Gastrocnemius medialis (tissue), 4 donors: ENCODE measurements at regions not wholly inside any gene's neighbourhood (a gene's known extent, or its start where the extent isn't known, plus 50 kb on each side); places are given as distances from the start of the nearest gene placed in this dataset.
"Not testable (repeated sequence)": the region's sequence is repeated elsewhere in the genome, so short reads cannot be mapped to it uniquely, and the experiment has no call there.

ENCODE experiments used
- ATAC-seq, 2 donors: fragments of 150-250 bp; one replicate each; pipeline ENCODE4 v1.9.1; 2016
- DNase-seq, 2 donors: peaks; one replicate each; pipeline ENCODE4 v3.0.0-alpha.2; 2019
- H3K27ac ChIP-seq, 4 donors: fragments of 200-600 bp; sonication (generic); 1 replicate in 1 of 4; 2 replicates in 3 of 4; pipeline ENCODE4 v1.5.1; 2016 to 2018; ENCODE audit warnings: mild to moderate bottlenecking in 2 of 4, moderate library complexity in 1 of 4
- H3K27me3 ChIP-seq, 3 donors: fragments of 200-600 bp; sonication (generic) in 2 of 3; 1 replicate in 1 of 3; 2 replicates in 2 of 3; pipeline versions ENCODE4 v1.5.1 to v1.6.0; 2016 to 2019; ENCODE audit warnings: mild to moderate bottlenecking in 1 of 3, moderate library complexity in 1 of 3
- H3K36me3 ChIP-seq, 2 donors: fragments of 200-600 bp; sonication (generic) in 1 of 2; one replicate each; pipeline ENCODE4 v1.5.1; 2017 to 2018
- H3K4me1 ChIP-seq, 2 donors: fragments of 200-600 bp; sonication (generic) in 1 of 2; one replicate each; pipeline ENCODE4 v1.5.1; 2016 to 2017; ENCODE audit warnings: mild to moderate bottlenecking in 2 of 2
- H3K4me3 ChIP-seq, 4 donors: fragments of 200-600 bp; sonication (generic) in 3 of 4; 1 replicate in 1 of 4; 2 replicates in 3 of 4; pipeline ENCODE4 v1.5.1; 2016 to 2019; ENCODE audit warnings: mild to moderate bottlenecking in 2 of 4
- H3K9me3 ChIP-seq, 3 donors: fragments of 200-600 bp; sonication (generic) in 2 of 3; 1 replicate in 1 of 3; 2 replicates in 2 of 3; pipeline ENCODE4 v1.5.1; 2016 to 2019
- CTCF ChIP-seq, 5 experiments: fragments of 450-650 bp in 3 of 5; fragments of 200-600 bp in 2 of 5; sonication (generic) in 2 of 5; IDR thresholded peaks in 4 of 5; conservative IDR thresholded peaks in 1 of 5; 1 replicate in 4 of 5; 2 replicates in 1 of 5; pipeline ENCODE4 v1.5.1; 2016 to 2019; ENCODE audit warnings: antibody characterized with exemption in 5 of 5, mild to moderate bottlenecking in 3 of 5, moderate library complexity in 3 of 5
- POLR2A ChIP-seq, 2 donors: fragments of 450-650 bp; IDR thresholded peaks; one replicate each; pipeline ENCODE4 v1.6.1; 2017; ENCODE audit warnings: antibody characterized with exemption in 2 of 2, mild to moderate bottlenecking in 2 of 2, moderate library complexity in 2 of 2
- in situ Hi-C, 4 donors: fragments of 200-750 bp; cut with MboI; loops; one replicate each; pipeline versions ENCODE4 v1.15.0 to v1.8.0; 2017; ENCODE audit warnings: low sequenced_read_pairs in 4 of 4
- intact Hi-C: fragments of 100-400 bp; cut with DNase I; formaldehyde crosslinking; loops from one replicate; pipeline ENCODE4 v1.15.1; 2023; ENCODE audit warnings: low total_unique reads

DNA sequence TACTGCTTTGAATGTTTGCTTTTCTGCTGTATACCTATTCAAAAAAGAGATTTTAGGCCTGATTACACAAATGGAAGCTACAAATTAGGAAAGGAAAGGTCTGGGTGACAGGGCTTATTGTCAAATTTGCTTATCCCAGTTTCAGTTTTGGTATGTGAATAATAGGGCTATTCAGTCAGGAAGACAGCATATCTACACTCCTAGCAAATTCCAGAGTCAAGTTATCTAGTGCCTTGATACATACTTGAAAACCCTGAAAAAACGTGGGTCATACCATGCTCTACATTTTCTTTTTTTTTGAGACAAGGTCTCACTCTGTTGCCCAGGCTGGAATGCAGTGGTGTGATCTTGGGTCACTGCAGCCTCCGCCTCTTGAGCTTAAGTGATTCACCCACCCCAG is 59.2 kb upstream of the CCDC180 start:
- H3K4me3 ChIP-seq, H3K9me3 ChIP-seq, H3K36me3 ChIP-seq, DNase-seq, H3K4me1 ChIP-seq, H3K27ac ChIP-seq, H3K27me3 ChIP-seq, ATAC-seq, intact Hi-C loops: not testable (repeated sequence)
- in situ Hi-C loops, result loop anchor here in 1 of 4 donors (25.0 kb wide), 1 partner anchor 386 kb away; the partner anchor contains the start of gene ZNF782

DNA sequence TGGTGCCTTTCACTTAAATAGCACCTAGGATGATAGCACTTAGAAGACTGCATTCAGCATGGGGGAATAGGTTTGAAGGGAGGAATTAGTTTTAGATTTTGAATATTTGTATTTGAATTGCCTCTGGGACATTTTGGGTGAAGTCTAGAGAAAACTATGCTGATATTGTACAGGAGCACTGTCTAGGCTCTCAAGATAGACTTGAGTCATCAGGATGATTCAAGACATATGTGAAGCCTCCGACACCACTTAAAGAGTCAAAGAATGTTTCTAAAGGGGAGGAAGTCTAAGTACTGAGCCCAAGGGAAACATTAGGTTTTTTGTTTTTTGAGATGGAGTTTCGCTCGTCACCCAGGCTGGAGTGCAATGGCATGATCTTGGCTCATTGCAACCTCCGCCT is 63.9 kb upstream of the CCDC180 start:
- in situ Hi-C loops (loop anchor here in 1 of 4 donors (25.0 kb wide), 1 partner anchor 381 kb away; the partner anchor contains the start of gene ZNF782), intact Hi-C loops (no loop called here)
- no peak for ATAC-seq

GRCh38 chr9:97241430-97241829 is 66.0 kb upstream of the CCDC180 start:
- H3K27me3 ChIP-seq, H3K36me3 ChIP-seq, H3K27ac ChIP-seq, ATAC-seq, H3K9me3 ChIP-seq, H3K4me3 ChIP-seq, DNase-seq, H3K4me1 ChIP-seq, intact Hi-C loops: not testable (repeated sequence)
- in situ Hi-C loops, result loop anchor here in 1 of 4 donors (25.0 kb wide), 1 partner anchor 379 kb away; the partner anchor contains the start of gene ZNF782

More for the DNA sequence above, 63.9 kb upstream of the CCDC180 start:
- Histone ChIP-seq H3K4me1 (peaks cover 7 to 10% of the 10 kb centered on the region in 2 donors), H3K4me3 (no peak overlapping the region), H3K27me3 (no peaks in the 10 kb centered on the region), H3K9me3 (no peaks in the 10 kb centered on the region), H3K27ac (no peak overlapping the region), H3K36me3 (no peaks in the 10 kb centered on the region)
- DNase-seq, result no peak
- TF ChIP-seq POLR2A (IDR thresholded peaks at IDR 0.05) (no peak), CTCF (IDR thresholded peaks at IDR 0.05 in 4 of 5, conservative IDR thresholded peaks at IDR 0.05 in 1 of 5) (no peak)

- H3K27ac ChIP-seq, result peak overlapping the region; percentile 57 to 80 (median 70)
- H3K27me3 ChIP-seq, result no peaks in the 10 kb centered on the region
- H3K4me1 ChIP-seq, result peaks cover 7 to 10% of the 10 kb centered on the region in 2 donors
- in situ Hi-C loops (loop anchor here in 1 of 4 donors (25.0 kb wide), 1 partner anchor 376 kb away; the partner anchor contains the start of gene ZNF782), intact Hi-C loops (no loop called here)
- peak overlapping the region; percentile 71 to 79 (median 76) for H3K4me3 ChIP-seq
- DNase-seq (peak; percentile 57 to 67), ATAC-seq (peak; percentile 90 to 93)
- no peaks in the 10 kb centered on the region for H3K36me3 ChIP-seq
- no peaks in the 10 kb centered on the region for H3K9me3 ChIP-seq
- TF ChIP-seq POLR2A (IDR thresholded peaks at IDR 0.05), result no peak
- TF ChIP-seq CTCF (IDR thresholded peaks at IDR 0.05 in 4 of 5, conservative IDR thresholded peaks at IDR 0.05 in 1 of 5), result no peak
Measured at GRCh38 chr9:97237951-97238889, 69.2 kb upstream of the CCDC180 start.

DNA sequence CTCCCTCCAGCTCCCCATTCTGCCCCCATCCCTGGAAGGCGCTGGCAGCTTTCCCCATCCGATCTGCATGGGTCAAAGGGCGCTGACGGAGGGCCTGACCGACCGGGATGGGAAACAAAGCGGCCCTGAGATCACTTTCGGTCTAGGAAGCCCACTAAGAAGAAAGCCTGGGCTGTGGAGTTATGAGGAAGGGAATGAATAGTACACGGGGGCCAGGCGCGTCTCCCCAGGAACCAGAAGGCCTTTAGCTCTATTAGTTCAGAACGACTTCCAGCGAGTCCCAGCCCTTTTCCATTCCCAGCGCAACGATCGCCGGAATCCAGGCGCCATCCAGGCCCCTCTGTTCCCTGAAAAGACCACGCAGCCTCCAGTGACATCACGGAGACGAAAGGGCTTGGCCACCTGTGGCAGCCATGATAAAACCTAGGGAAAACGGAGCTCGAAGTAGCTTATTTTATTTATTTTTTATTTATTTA is 70.1 kb upstream of the CCDC180 start:
- Histone ChIP-seq H3K27me3 (no peaks in the 10 kb centered on the region), H3K4me3 (peak overlapping the region in 3 of 4 donors; percentile 73 to 79 (median 79)), H3K9me3 (no peaks in the 10 kb centered on the region), H3K36me3 (no peaks in the 10 kb centered on the region), H3K27ac (no peak overlapping the region), H3K4me1 (peaks cover 7 to 10% of the 10 kb centered on the region in 2 donors)
- no peak for DNase-seq
- ATAC-seq, result no peak
- TF ChIP-seq POLR2A (IDR thresholded peaks at IDR 0.05), result no peak
- TF ChIP-seq CTCF (IDR thresholded peaks at IDR 0.05 in 4 of 5, conservative IDR thresholded peaks at IDR 0.05 in 1 of 5), result no peak
- intact Hi-C loops (no loop called here), in situ Hi-C loops (loop anchor here in 1 of 4 donors (25.0 kb wide), 1 partner anchor 375 kb away; the partner anchor contains the start of gene ZNF782)

GRCh38 chr9:97233009-97233400 is 74.5 kb upstream of the CCDC180 start:
- H3K4me3 ChIP-seq, ATAC-seq, H3K4me1 ChIP-seq, H3K36me3 ChIP-seq, intact Hi-C loops, DNase-seq, H3K9me3 ChIP-seq, H3K27me3 ChIP-seq, H3K27ac ChIP-seq: not testable (repeated sequence)
- in situ Hi-C loops, result loop anchor here in 1 of 4 donors (25.0 kb wide), 1 partner anchor 371 kb away; the partner anchor contains the start of gene ZNF782

DNA sequence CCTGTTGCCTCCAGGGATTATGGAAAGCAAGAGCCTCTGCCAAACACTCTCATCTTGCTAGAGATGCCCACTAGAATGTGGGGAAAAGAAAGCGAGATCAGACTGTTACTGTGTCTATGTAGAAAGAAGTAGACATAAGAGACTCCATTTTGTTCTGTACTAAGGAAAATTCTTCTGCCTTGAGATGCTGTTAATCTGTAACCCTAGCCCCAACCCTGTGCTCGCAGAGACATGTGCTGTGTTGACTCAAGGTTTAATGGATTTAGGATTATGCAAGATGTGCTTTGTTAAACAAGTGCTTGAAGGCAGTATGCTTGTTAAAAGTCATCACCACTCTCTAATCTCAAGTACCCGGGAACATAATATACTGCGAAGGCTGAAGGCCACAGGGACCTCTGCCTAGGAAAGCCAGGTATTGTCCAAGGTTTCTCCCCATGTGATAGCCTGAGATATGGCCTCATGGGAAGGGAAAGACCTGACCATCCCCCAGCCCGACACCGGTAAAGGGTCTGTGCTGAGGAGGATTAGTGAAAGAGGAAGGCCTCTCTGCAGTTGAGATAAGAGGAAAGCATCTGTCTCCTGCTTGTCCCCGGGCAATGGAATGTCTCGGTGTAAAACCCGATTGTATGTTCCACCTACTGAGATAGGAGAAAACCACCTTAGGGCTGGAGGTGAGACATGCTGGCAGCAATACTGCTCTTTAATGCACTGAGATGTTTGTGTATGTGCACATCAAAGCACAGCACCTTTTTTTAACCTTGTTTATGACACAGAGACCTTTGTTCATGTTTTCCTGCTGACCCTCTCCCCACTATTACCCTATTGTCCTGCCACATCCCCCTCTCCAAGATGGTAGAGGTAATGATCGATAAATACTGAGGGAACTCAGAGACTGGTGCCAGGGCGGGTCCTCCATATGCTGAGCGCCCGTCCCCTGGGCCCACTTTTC is 75.1 kb upstream of the CCDC180 start:
- intact Hi-C loops, result not testable (repeated sequence)
- in situ Hi-C loops, result loop anchor here in 1 of 4 donors (25.0 kb wide), 1 partner anchor 370 kb away; the partner anchor contains the start of gene ZNF782

More for the DNA sequence above, 75.1 kb upstream of the CCDC180 start:
- DNase-seq, H3K27me3 ChIP-seq, H3K4me1 ChIP-seq, H3K27ac ChIP-seq, H3K4me3 ChIP-seq, H3K9me3 ChIP-seq, ATAC-seq, H3K36me3 ChIP-seq: not testable (repeated sequence)
